8988T (cell line): ENCODE measurements at regions not wholly inside any gene's neighbourhood (a gene's known extent, or its start where the extent isn't known, plus 50 kb on each side); places are given as distances from the start of the nearest gene placed in this dataset.
"Not testable (repeated sequence)": the region's sequence is repeated elsewhere in the genome, so short reads cannot be mapped to it uniquely, and the experiment has no call there.

Source experiments
- DNase-seq: peaks from one replicate; pipeline ENCODE4 v3.0.0; 2011

GRCh38 chr1:163477276-163477830 is 155.6 kb downstream of the NUF2 start:
- DNase-seq, result no peak

- not testable (repeated sequence) for DNase-seq
These were observed 176.9 kb downstream of the NUF2 start for GRCh38 chr1:163498391-163499330.

- no peak for DNase-seq
These were observed 182.7 kb downstream of the NUF2 start for GRCh38 chr1:163504331-163504978.

- no peak for DNase-seq
These were observed 187.4 kb downstream of the NUF2 start for GRCh38 chr1:163509114-163509513.

- no peak for DNase-seq
These were observed 190.7 kb downstream of the NUF2 start for GRCh38 chr1:163512349-163512989.

GRCh38 chr1:163523375-163524029 is 201.7 kb downstream of the NUF2 start:
- DNase-seq, result no peak

GRCh38 chr1:163528710-163529348 is 207.1 kb downstream of the NUF2 start:
- no peak for DNase-seq

- DNase-seq, result no peak
These were observed 209.6 kb downstream of the NUF2 start for GRCh38 chr1:163531345-163531744.

GRCh38 chr1:163535401-163535800 is 213.6 kb downstream of the NUF2 start:
- no peak for DNase-seq

- DNase-seq, result no peak
These were observed 214.1 kb downstream of the NUF2 start for GRCh38 chr1:163535807-163536206.

GRCh38 chr1:163537809-163538208 is 216.1 kb downstream of the NUF2 start:
- no peak for DNase-seq

- DNase-seq, result no peak
These were observed 216.9 kb downstream of the NUF2 start for GRCh38 chr1:163538667-163539066.

- no peak for DNase-seq
These were observed 219.0 kb downstream of the NUF2 start for GRCh38 chr1:163540727-163541126.

- DNase-seq, result no peak
These were observed 222.7 kb downstream of the NUF2 start for GRCh38 chr1:163544441-163544840.

- no peak for DNase-seq
These were observed 236.4 kb downstream of the NUF2 start for GRCh38 chr1:163558162-163558561.

- DNase-seq, result no peak
These were observed 240.0 kb downstream of the NUF2 start for GRCh38 chr1:163561580-163562295.

- no peak for DNase-seq
These were observed 240.6 kb downstream of the NUF2 start for GRCh38 chr1:163562355-163562754.

GRCh38 chr1:163565166-163565565 is 243.4 kb downstream of the NUF2 start:
- DNase-seq, result no peak

GRCh38 chr1:163570071-163570470 is 248.3 kb downstream of the NUF2 start:
- DNase-seq, result no peak

GRCh38 chr1:163571950-163572349 is 250.2 kb downstream of the NUF2 start:
- DNase-seq, result no peak

- no peak for DNase-seq
These were observed 252.4 kb downstream of the NUF2 start for GRCh38 chr1:163574119-163574518.

GRCh38 chr1:163580926-163581325 is 259.2 kb downstream of the NUF2 start:
- no peak for DNase-seq
